SU-DHL-6 (cell line): ENCODE measurements at regions not wholly inside any gene's neighbourhood (a gene's known extent, or its start where the extent isn't known, plus 50 kb on each side); places are given as distances from the start of the nearest gene placed in this dataset.

Experiments used
- H2AFZ ChIP-seq: fragments of 200-600 bp; sonication (generic); 2 replicates; pipeline ENCODE4 v1.6.1; 2014; ENCODE audit warnings: low read depth, mild to moderate bottlenecking, moderate library complexity, mixed read lengths, antibody characterized with exemption, low read length; ENCODE audit not compliant: severe bottlenecking
- H3F3A ChIP-seq: fragments of 200-600 bp; shearing (Covaris generic); 2 replicates; pipeline ENCODE4 v1.6.0; 2016; ENCODE audit warnings: antibody characterized with exemption, mild to moderate bottlenecking; ENCODE audit not compliant: insufficient read depth
- H3K27ac ChIP-seq: fragments of 200-600 bp; sonication (generic); 2 replicates; pipeline ENCODE4 v1.5.1; 2016; ENCODE audit warnings: low read depth, mild to moderate bottlenecking, low read length, moderate library complexity, mixed read lengths
- H3K27me3 ChIP-seq: fragments of 200-600 bp; sonication (generic), shearing (Covaris generic); 2 replicates; pipeline ENCODE4 v1.6.0; 2014; ENCODE audit warnings: mild to moderate bottlenecking, low read length
- H3K36me3 ChIP-seq: fragments of 200-600 bp; sonication (generic); 2 replicates; pipeline ENCODE4 v1.6.1; 2014; ENCODE audit warnings: mild to moderate bottlenecking, low read length, mixed read lengths
- H3K4me2 ChIP-seq: fragments of 300-600, 200-600 bp; shearing (Covaris generic), sonication (generic); 2 replicates; pipeline ENCODE4 v1.6.0; 2014; ENCODE audit warnings: low read length, low read depth, mild to moderate bottlenecking; ENCODE audit not compliant: poor library complexity, severe bottlenecking
- H3K4me3 ChIP-seq: fragments of 200-600 bp; sonication (generic); 2 replicates; pipeline ENCODE4 v1.5.1; 2014; ENCODE audit warnings: antibody characterized with exemption, low read length, mild to moderate bottlenecking, mixed read lengths; ENCODE audit not compliant: insufficient read depth, poor library complexity, severe bottlenecking
- H3K79me2 ChIP-seq: fragments of 200-600 bp; sonication (generic); 2 replicates; pipeline ENCODE4 v1.6.1; 2014; ENCODE audit warnings: mild to moderate bottlenecking, low read length, moderate library complexity; ENCODE audit not compliant: insufficient read depth
- H3K9ac ChIP-seq: fragments of 200-600 bp; sonication (generic); 2 replicates; pipeline ENCODE4 v1.7.0; 2014; ENCODE audit warnings: mild to moderate bottlenecking, low read length
- H3K9me2 ChIP-seq: fragments of 200-600 bp; sonication (generic); replicated peaks from 2 replicates; pipeline ENCODE4 v1.6.1; 2014; ENCODE audit warnings: low read length; ENCODE audit not compliant: insufficient read depth
- H3K9me3 ChIP-seq: fragments of 200-600 bp; sonication (generic); 2 replicates; pipeline ENCODE4 v1.6.1; 2014; ENCODE audit warnings: low read length, mixed read lengths; ENCODE audit not compliant: insufficient read depth
- H4K20me1 ChIP-seq: fragments of 200-600 bp; sonication (generic); 2 replicates; pipeline ENCODE4 v1.6.1; 2014; ENCODE audit warnings: low read depth, mild to moderate bottlenecking, antibody characterized with exemption, low read length, moderate library complexity, mixed read lengths
- EZH2phosphoT487 ChIP-seq: fragments of 200-600 bp; sonication (generic), shearing (Covaris generic); conservative IDR thresholded peaks from 2 replicates; pipeline ENCODE4 v1.6.1; 2018; ENCODE audit warnings: mild to moderate bottlenecking, antibody characterized with exemption, low read length, moderate library complexity, mixed read lengths
- TF ChIP-seq, protein P1 (sequence below): fragments of 200-600 bp; sonication (generic); IDR thresholded peaks from one replicate; pipeline ENCODE4 v1.5.1; 2017; ENCODE audit warnings: antibody characterized with exemption, mild to moderate bottlenecking, low read length, moderate library complexity; ENCODE audit not compliant: insufficient read depth, poor library complexity, severe bottlenecking

GRCh38 chr9:36471359-36471758 lies 71.3 kb upstream of the RNF38 start:
- peak overlapping the region; percentile 33; the same call in 1 of the 2 replicates for H3K9ac ChIP-seq
- no peaks in the 10 kb centered on the region for H4K20me1 ChIP-seq
- H3K4me2 ChIP-seq = peak overlapping the region; percentile 53
- no peak overlapping the region for H2AFZ ChIP-seq
- H3K79me2 ChIP-seq = peaks cover 61% of the 10 kb centered on the region
- H3K4me3 ChIP-seq = no peak overlapping the region
- no peak for TF ChIP-seq EZH2phosphoT487
- TF ChIP-seq, protein P1, sequence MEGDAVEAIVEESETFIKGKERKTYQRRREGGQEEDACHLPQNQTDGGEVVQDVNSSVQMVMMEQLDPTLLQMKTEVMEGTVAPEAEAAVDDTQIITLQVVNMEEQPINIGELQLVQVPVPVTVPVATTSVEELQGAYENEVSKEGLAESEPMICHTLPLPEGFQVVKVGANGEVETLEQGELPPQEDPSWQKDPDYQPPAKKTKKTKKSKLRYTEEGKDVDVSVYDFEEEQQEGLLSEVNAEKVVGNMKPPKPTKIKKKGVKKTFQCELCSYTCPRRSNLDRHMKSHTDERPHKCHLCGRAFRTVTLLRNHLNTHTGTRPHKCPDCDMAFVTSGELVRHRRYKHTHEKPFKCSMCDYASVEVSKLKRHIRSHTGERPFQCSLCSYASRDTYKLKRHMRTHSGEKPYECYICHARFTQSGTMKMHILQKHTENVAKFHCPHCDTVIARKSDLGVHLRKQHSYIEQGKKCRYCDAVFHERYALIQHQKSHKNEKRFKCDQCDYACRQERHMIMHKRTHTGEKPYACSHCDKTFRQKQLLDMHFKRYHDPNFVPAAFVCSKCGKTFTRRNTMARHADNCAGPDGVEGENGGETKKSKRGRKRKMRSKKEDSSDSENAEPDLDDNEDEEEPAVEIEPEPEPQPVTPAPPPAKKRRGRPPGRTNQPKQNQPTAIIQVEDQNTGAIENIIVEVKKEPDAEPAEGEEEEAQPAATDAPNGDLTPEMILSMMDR = no peak
- no peaks in the 10 kb centered on the region for H3K36me3 ChIP-seq
- no peaks in the 10 kb centered on the region for H3K9me3 ChIP-seq
- H3K9me2 ChIP-seq = no peaks in the 10 kb centered on the region
- H3K27ac ChIP-seq = peak overlapping the region; percentile 10; the same call in 1 of the 2 replicates
- H3K27me3 ChIP-seq = no peaks in the 10 kb centered on the region
- H3F3A ChIP-seq = peaks cover 12% of the 10 kb centered on the region

- H3K27ac ChIP-seq = peak overlapping the region; percentile 10; the same call in 1 of the 2 replicates
- TF ChIP-seq, protein P1 = no peak
- no peak for TF ChIP-seq EZH2phosphoT487
- no peaks in the 10 kb centered on the region for H3K9me2 ChIP-seq
- H3K4me3 ChIP-seq = peak overlapping the region; percentile 16
- H3K36me3 ChIP-seq = no peaks in the 10 kb centered on the region
- peaks cover 56% of the 10 kb centered on the region for H3K79me2 ChIP-seq
- no peaks in the 10 kb centered on the region for H3K9me3 ChIP-seq
- H3K27me3 ChIP-seq = no peaks in the 10 kb centered on the region
- peaks cover 12% of the 10 kb centered on the region for H3F3A ChIP-seq
- peak overlapping the region; percentile 53 for H3K4me2 ChIP-seq
- no peaks in the 10 kb centered on the region for H4K20me1 ChIP-seq
- H2AFZ ChIP-seq = no peak overlapping the region
- peak overlapping the region; percentile 33 for H3K9ac ChIP-seq
These were observed 70.7 kb upstream of the RNF38 start for GRCh38 chr9:36470643-36471290.

DNA sequence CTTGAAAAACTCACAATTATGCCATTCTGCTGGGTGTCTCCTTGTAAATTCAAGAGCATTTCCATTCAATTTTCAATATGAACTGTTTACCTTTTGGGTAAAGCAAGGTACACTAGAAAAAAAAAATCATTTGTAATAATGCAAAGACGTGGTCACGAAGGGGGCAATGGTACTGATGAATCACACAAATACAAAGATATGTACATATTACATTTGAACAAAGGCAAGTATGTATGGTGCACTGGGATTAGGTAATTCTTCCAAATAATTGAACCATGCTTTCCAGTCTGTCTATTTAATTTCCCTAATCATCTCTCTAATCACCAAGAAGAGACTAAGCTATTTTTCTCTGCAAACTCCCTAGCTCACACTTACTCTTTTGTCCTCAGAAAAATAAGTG lies 63.4 kb upstream of the RNF38 start:
- H3K27ac ChIP-seq = no peak overlapping the region
- H3K9ac ChIP-seq = no peak overlapping the region
- no peaks in the 10 kb centered on the region for H3K9me3 ChIP-seq
- no peak for TF ChIP-seq EZH2phosphoT487
- TF ChIP-seq, protein P1 = no peak
- no peak overlapping the region for H2AFZ ChIP-seq
- no peak overlapping the region for H3K4me2 ChIP-seq
- no peaks in the 10 kb centered on the region for H3F3A ChIP-seq
- H3K27me3 ChIP-seq = no peaks in the 10 kb centered on the region
- peaks cover 5% of the 10 kb centered on the region; the same call in 1 of the 2 replicates for H4K20me1 ChIP-seq
- no peaks in the 10 kb centered on the region for H3K9me2 ChIP-seq
- H3K4me3 ChIP-seq = no peak overlapping the region
- peaks cover 68% of the 10 kb centered on the region for H3K79me2 ChIP-seq
- no peaks in the 10 kb centered on the region for H3K36me3 ChIP-seq
